GM12891 (cell line): ENCODE measurements at regions not wholly inside any gene's neighbourhood (a gene's known extent, or its start where the extent isn't known, plus 50 kb on each side); places are given as distances from the start of the nearest gene placed in this dataset.

Source experiments
- POLR2A ChIP-seq: IDR thresholded peaks from 2 replicates; pipeline ENCODE4 v1.6.1; 2011; ENCODE audit warnings: low read depth, low read length, control low read depth
- POLR2AphosphoS5 ChIP-seq: IDR thresholded peaks from 2 replicates; pipeline ENCODE4 v1.6.1; 2011; ENCODE audit warnings: low read depth, low read length, control low read depth
- POU2F2 ChIP-seq: IDR thresholded peaks from 2 replicates; pipeline ENCODE4 v1.6.1; 2011; ENCODE audit warnings: low read depth, mild to moderate bottlenecking, control low read depth, low read length, moderate library complexity
- TAF1 ChIP-seq: IDR thresholded peaks from 2 replicates; pipeline ENCODE4 v1.6.1; 2011; ENCODE audit warnings: low read depth, low read length, control low read depth

DNA sequence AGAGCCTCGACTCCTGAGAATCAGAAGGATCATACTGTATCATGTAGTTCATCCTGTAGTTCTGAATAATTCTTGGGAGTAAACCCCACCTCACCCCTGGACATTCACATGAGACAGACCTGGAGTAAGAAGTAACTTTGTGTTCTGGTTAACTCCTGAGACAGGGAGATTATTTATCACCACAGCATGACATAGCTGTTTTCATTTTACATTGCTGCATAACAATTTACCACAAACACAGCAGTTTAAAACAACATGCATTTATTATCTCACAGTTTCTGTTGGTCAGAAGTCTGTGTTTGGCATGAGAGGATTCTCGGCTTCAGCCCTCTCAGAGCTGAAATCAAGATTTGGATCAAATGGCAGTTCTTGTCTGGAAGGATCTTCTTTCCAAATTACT, 855.8 kb upstream of the FANCL start:
- no peak for TF ChIP-seq POLR2A
- no peak for TF ChIP-seq POLR2AphosphoS5
- TF ChIP-seq TAF1 = no peak
- TF ChIP-seq POU2F2 = no peak
